GM08714 (cell line): ENCODE measurements at regions not wholly inside any gene's neighbourhood (a gene's known extent, or its start where the extent isn't known, plus 50 kb on each side); places are given as distances from the start of the nearest gene placed in this dataset.

Source experiments
- H3K4me3 ChIP-seq: fragments of 200-500 bp; sonication (Bioruptor generic); 2 replicates; pipeline ENCODE4 v1.5.1; 2014; ENCODE audit warnings: mild to moderate bottlenecking, low read length, inconsistent platforms
- ZNF274 ChIP-seq: IDR thresholded peaks from 2 replicates; pipeline ENCODE4 v1.6.1; 2012; ENCODE audit warnings: mild to moderate bottlenecking, low read depth, low read length

DNA sequence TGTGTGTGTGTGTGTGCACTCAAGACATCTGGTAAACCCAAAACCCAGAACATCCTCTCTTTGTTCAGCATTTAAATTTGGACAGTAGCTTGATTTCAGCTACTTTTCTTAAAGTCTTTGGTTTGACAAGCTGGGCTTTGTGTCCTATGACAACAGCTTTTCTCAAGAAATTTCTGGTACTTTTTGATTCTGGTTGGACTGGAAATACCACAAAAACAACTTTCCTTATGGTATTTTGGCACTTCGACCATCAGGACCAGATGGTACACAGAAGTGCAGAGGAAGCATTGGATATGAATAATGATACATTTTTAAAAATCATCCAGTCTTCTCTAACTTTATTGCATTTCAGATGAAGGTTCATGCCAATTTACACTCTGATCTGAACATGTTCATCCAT, 286.6 kb upstream of the FLRT2 start:
- no peak for TF ChIP-seq ZNF274

DNA sequence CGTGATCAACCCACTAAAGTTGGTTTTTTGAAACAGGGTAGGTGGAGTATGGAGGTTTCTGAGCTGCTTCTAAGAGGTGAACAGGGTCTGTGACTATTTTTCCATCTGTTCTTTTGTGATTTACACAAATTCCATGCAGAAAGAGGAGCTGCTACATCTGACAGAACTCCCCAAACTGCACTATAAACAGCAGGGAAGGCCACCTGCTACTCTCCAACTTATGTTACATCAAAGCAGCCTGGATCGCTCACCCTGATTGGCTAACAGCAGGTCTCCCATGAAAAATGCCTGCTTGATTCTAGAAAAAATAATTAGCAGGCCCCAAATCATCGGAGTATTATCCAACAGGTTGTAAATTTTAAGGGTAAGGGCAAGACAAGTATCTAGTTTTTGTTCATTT, 282.9 kb upstream of the FLRT2 start:
- H3K4me3 ChIP-seq, result no peak overlapping the region
- TF ChIP-seq ZNF274, result no peak

More for the DNA sequence above, 286.6 kb upstream of the FLRT2 start:
- no peak overlapping the region for H3K4me3 ChIP-seq

DNA sequence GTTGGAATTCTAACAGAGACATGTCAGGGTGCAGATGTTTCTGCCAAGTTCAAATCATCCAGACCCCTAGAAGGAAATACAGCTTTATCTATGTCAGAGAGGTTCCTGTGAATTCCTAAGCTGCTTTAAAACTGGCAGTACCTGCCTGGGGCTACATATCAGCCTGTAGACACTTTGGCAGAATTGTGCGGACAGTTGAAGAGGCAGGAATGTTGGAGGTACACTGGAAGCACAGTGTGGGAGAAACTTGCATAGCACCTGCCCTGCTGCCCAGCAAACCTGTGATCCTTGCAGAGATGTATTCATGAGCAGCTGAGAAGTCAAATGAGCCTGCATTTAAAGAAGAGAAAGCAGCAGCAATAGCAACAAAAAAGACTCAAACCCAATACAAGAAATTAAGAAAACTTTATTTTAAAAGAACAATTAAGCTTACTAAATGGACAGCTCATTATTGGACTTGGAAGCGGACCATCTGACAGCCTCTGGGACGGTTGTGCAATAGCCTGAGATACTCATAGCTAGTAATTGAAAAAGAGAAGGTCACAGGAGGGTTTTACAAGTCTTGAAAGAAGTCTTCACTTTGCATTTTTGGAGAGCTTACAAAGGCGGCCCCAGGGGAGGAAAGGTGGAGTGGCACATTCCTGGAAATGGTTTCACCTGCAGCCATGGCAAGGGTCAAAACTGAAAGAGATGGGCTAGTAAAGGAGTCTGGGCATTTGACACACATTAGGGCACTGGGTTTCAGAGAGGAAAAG, 280.9 kb upstream of the FLRT2 start:
- H3K4me3 ChIP-seq, result no peak overlapping the region
- TF ChIP-seq ZNF274, result no peak

DNA sequence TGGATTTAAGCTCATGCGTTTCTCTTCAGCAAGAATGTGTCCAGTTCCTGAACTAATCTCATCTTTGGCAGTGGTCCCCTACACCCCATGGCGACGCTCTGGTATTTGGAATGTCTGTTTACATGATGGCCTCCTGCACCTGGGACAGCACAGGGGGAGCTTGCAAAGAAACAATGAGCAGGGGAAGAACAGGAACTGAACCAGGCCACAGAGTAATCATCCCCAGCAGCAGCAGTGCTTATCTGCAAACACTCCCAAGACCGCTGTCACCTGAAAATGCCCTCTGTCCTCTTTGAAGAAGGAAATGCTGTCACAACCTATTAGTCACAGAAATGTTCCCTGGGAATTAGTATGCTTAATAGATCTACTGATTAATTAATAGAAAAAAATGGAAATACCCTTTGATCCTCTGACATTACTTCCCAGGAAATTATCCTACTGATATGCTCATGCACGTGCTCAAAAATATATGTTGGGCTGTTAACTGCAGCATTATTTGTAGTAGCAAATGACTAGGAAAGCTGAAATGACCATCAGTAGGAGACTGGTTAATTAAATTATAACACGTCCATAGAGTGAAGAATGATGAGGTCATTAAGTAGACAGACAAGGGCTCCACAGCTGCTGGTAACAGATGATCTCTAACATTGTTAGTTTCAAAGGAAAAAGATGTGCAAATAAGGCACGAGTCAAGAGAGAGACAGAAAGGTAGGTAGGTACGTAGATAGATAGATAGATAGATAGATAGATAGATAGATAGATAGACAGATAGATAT, 279.3 kb upstream of the FLRT2 start:
- no peak for TF ChIP-seq ZNF274
- H3K4me3 ChIP-seq, result no peak overlapping the region

DNA sequence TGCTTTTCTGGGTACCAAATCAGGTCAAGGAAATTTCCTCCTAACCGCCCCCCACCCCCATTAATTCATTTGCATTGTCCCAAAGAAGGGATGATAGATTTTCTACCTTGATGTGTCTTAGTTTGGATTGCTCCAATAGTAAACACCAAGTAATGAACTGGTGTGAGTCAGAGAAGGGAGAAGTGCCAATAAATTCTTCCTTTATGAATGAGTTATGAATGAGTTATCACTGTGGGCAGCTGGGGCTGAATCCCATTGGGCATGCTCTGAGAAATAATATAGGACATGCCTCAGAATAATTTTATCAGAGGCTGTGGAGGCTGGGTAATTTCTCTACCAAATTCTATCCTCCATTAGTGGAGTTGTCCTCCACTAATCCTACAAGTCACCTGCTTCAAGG, 277.9 kb upstream of the FLRT2 start:
- no peak overlapping the region for H3K4me3 ChIP-seq
- TF ChIP-seq ZNF274, result no peak

DNA sequence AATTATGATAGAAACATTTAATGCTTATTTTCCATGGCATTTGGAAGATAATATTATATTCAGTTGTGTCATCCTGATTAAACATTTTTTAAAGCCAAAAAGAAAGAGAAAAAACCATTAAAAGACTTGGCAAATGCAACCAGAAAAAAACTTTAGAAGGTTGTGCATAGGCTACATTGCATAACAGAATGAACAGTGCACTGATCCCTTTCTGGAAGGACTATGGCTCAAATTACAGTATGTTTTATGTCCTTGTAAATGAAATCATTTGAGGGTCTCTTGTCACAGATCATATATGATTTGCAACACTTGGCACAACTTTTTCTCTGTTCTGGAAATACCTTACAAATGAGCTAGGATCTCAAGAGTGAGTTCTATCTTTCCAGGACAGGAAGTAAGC, 275.2 kb upstream of the FLRT2 start:
- no peak overlapping the region for H3K4me3 ChIP-seq
- TF ChIP-seq ZNF274, result no peak

DNA sequence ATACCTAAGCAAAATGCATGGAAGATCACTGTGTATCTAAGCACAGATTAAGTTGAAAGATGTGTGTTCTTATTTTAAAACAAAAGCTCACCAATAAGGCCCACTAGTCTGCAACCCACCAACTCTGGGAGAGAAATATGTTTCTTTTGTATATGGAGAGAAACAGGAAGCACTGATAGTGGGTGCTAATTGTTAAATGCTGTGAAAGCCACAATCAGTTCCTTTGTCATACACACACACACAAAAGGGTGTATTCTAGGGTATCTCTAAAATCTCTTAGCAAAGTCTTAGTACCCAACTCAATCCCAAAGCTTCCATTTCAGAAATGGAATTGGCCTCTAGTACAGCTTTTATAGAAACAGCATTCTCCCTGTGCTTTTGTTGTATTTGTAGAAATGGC, 272.7 kb upstream of the FLRT2 start:
- no peak for TF ChIP-seq ZNF274
- no peak overlapping the region for H3K4me3 ChIP-seq

DNA sequence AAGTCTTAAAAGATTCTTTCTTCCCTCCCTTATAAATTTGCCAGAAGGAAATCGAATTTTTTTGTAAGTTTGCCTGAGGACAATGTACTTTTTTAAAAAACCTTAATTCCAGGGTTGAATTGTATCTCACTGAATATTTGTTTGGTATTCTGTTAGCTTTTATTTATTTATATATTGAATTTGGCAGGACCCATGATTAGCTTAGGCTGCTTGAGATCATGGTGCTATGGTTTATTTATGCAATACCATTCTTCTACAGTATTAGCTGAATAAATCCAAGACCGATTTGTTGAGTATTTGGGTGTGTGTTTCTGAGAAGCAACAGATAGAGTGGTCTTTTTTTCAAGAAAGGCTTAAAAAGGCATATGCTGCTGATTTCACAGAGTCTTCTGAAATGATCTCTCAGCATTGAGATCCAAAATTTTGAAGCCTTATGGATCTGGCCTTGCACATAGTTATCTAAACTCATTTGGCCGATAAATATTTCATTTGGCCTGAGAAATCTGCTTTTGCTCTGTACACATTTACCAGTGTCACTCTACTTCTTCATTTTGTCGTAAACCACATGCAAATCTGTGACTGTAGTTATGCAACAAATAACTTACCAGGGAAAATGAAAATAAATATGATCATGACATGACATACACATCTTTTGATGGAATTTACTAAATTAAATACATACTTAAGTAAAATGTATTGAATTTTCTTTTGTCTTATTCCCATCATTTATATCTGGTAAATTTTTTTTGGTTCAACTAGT, 265.8 kb upstream of the FLRT2 start:
- TF ChIP-seq ZNF274, result no peak
- H3K4me3 ChIP-seq, result no peak overlapping the region

DNA sequence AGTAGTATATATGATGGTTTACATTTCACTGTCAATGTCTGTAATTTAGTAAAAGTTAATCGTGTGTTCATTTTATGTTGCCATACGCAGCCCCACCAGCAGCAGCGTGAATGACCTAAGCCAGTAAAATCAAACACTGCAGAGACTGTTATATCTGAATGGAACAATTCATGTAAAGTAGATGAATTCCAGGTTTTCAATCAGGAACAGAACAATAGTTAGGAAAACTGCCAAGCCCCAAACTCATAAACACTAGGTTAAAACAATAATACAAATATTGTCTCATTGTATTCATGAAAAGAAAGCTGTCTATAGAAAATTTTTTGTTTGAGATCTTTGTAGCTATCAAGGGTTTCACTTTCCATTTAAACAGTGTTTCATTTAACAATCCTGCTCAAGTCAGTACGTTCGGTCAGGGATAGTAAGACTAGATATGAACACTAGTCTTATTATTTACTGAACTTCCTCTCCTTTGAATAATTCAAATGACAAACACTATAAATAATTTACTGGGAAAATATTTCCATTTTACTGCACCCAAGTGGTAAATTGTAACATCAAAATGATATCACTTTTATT, 256.8 kb upstream of the FLRT2 start:
- no peak overlapping the region for H3K4me3 ChIP-seq
- no peak for TF ChIP-seq ZNF274

DNA sequence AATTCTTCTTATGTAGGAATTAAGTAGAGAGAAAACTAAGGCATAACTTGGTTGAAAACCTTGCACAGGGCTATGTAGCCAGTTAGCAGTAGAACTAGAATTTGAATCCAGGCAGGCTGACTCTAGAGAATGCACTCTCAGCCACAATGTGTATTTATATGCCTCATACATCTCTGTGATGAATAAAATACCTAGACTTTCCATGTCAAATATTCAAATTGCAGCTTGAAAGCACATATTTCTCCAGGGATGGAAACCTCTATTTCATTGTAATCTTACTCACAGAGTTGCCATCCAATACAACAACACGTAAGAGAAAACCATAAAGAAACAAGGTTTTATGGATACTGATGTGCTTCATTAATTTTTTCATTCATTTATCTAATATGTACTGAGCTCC, 256.0 kb upstream of the FLRT2 start:
- no peak overlapping the region for H3K4me3 ChIP-seq
- no peak for TF ChIP-seq ZNF274

DNA sequence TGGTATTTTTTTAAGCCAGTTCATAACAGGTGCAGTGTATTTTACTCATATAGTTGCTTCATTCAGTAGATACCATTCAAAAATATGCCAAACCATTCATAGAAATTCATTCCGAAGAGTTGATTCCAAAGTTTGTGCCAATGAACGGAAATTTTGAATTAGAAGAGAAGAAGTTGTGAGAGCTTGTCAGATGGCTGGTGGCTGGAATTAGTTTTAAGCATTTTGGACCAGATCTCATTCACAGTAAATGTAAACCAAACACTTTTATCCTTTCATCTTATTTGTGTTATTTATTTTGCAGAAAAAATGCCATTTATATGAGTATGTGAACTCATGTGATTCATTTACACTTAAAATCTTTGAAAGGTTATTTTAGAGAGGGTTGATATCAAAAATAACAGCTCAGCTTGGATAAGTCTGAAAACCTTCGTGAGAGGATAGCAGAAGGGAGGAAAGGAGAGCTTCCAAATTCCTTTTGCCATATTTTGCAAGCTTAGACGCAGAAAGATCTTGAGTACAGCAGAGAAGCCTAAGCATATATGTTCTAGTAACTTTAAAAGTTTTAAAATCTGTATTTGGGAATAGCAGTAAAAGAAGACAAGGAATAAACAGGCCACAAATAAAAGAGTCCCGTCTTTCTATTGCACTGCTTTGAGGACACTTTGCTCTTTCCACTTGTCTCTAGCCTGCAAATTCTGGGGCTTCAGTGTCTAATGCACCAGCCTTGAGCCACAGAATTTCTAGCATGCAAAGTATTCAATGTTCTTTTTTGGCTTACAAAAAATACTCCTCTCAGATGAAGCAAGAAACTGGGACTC, 253.6 kb upstream of the FLRT2 start:
- no peak overlapping the region for H3K4me3 ChIP-seq
- no peak for TF ChIP-seq ZNF274

DNA sequence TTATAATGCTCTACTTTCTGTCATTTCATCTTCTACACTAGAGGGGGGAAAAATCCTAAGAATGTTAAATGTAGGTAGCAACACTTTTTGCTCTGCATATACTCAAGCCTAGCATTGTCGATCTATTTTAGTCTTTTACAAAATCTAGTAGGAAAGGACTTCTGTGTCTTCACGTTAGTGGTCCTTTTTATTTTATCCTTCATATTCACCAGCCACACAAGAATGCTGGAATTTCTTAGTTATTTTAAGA, 253.0 kb upstream of the FLRT2 start:
- TF ChIP-seq ZNF274, result no peak
- H3K4me3 ChIP-seq, result no peak overlapping the region

DNA sequence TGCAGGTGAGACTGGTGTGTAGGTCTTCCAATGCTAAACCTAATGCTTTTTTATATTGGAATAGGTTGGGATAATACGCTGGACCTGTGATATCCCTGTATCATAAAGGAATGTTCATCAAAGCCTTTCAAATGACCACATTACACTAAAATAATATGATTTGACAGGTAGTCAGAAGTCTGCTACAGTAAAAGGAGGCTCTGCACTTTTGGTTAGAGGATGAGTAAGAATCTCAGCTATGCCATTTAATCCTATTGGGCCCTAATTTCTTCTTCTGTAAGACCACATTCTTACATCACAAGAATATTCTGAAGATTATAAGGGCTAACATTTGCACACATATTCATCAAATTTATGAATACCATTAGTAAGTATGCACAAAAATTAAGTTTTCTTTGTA, 250.5 kb upstream of the FLRT2 start:
- no peak overlapping the region for H3K4me3 ChIP-seq
- TF ChIP-seq ZNF274, result no peak

DNA sequence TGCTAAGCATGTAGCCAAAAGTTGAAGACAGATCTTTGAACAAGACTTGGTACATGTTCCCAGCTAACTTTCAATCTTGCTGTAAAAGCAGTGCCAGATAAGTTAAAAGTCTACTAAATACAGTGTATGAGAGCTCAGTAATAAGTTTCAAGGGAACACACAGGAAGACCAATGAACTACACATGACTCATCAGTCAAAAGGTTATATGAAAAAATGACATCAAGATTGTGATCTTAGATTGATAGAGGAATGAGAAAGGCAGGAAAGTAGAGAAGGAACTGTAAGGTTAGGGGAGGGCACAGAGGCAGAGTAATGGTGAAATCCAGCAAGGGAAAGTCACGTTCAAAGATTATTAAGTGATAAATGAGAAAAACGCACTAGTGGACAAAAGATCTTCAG, 249.9 kb upstream of the FLRT2 start:
- TF ChIP-seq ZNF274, result no peak
- H3K4me3 ChIP-seq, result no peak overlapping the region
